Ureter (tissue), 1 donor: ENCODE measurements at regions not wholly inside any gene's neighbourhood (a gene's known extent, or its start where the extent isn't known, plus 50 kb on each side); places are given as distances from the start of the nearest gene placed in this dataset.
"Not testable (repeated sequence)": the region's sequence is repeated elsewhere in the genome, so short reads cannot be mapped to it uniquely, and the experiment has no call there.

Experiments used
- DNase-seq: peaks from one replicate; pipeline ENCODE4 v3.0.0-alpha.2; 2020; ENCODE audit warnings: low spot score
- donor health status: DM: yes; HTN: yes; CAD: no.

DNA sequence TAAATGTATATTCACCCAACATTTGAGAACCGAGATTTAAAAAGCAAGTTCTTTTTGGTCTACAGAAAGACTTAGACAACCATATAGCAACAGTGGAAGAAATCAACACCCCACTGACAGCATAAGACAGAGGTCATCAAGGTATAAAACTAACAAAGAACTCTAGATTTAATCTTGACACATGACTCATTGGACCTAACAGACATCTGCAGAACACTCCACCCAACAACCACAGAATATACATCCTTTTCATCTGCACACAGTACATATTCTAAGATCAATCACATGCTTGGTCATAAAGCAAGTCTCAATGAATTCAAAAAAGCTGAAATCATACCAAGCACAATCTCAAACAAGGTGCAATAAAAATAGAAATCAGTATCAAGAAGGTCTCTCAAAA, 65.8 kb downstream of the SPIN4 start:
- no peak for DNase-seq

DNA sequence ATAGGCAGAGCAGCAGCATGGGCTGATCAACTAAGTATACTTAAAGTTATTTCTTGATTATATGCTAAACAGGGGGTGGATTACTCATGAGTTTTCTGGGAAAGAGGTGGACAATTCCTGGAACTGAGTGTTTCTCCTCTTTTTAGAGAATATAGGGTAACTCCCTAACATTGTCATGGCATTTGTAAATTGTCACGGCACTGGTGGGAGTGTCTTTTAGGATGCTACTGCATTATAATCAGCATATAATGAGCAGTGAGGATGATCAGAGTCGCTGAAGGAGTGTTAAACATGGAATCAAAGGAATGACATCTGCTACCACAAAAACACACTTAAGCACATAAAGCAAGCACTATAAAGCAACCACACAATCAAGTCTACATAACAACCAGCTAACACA, 66.5 kb downstream of the SPIN4 start:
- DNase-seq, result no peak

DNA sequence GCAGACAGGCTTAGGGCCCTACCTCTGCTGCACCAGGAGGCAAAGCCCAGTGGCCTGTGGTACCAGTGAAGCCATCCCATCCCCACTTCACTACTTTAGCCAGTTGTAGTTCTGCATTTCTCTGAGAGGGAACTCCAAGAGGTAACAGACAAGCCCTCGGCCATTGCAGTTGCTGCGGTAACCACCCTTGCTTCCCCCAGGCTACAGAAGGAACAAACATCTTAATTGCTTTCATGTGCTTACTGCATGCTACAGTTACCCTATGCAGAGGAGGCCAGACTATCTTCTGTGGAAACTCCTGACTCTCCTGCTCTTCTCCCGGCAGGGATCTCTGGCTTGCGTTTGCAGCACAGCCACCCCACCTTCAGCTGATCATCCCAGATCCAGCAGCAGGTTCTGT, 67.8 kb downstream of the SPIN4 start:
- no peak for DNase-seq

DNA sequence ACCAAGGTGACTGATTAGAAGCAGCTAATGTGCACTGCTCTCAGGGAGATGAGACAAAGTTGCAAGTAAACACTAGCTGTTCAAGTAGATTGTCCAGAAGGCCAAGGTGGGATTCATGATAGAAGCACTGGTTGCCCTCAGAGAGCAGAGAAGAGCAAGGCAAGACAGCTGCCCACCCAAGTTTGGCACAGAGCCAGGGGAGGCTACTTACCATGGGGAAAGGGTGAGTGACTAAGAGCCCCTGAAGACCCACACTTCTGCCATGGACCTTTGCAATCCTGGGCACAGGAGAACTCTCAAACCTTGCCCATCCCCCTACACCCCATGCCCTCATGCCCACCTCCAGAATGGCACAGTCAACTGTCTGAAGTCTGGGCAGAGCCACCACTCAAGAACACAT, 68.3 kb downstream of the SPIN4 start:
- DNase-seq, result no peak

DNA sequence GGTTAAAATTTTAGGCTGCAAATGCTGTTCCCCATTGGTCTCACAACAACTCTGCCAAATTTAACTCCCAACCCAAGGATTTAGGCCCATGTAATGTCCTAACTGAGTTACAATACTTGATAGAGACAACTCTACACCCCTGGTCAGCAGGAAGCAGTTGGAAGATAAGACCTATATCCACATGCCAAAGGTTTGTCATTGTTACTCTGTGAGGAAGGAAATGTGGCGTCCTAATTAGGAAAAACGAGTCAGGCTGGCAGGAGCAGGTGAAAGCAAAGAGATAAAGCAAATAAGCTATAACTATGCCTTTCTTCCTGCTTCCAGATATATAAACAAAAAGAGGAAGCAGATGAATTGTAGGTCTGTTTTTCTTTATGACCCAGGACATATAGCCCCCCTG, 69.1 kb downstream of the SPIN4 start:
- no peak for DNase-seq

DNA sequence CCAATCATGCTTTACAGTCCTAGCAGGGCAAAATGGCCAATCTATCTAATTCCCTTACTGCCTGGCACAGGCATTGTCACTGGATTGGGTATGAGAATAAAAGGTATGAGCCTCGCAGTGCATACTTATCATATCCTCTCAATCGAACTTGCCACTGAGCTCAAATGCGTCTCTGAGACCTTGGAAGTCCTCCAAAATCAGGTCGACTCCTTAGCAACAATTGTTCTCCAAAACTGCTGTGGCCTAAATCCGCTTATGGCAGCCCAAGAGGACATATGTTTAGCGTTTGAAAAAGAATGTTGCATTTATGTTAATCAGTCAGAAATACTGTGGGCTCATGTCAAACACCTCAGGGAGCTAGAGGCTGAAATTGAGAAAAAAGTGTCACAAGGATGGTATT, 69.7 kb downstream of the SPIN4 start:
- DNase-seq, result no peak

DNA sequence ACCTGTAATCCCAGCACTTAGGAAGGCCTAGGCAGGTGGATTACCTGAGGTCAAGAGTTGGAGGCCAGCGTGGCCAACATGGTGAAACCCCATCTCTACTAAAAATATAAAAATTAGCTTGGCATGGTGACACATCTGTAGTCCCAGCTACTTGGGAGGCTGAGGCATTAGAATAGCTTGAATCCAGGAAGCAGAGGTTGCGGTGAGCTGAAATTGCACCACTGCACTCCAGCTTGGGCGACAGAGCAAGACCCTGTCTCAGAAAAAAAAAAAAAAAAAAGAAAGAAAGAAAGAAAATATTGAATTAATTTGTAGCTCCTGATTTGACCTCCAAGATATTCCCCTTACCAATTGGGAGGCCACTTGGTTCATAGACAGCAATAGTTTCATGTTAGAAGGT, 73.7 kb downstream of the SPIN4 start:
- not testable (repeated sequence) for DNase-seq

DNA sequence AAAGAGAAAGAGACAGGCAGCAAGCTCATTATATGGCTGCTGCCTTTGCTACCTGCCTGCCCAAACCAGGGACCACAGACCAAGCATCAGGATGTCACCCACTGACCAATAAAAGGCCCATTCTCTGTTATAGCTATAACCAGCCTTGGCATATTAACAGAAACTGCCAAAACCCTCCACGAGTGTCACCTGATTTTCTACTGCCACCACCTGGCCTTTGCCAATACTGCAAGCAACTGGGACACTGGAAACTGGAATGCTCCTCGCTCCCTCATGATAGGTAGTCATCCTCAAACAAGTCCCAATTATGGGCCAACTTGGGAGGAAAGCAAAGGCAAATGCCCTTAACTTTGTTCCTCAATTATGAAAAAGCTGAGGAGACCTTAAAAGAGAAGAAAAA, 76.0 kb downstream of the SPIN4 start:
- no peak for DNase-seq

DNA sequence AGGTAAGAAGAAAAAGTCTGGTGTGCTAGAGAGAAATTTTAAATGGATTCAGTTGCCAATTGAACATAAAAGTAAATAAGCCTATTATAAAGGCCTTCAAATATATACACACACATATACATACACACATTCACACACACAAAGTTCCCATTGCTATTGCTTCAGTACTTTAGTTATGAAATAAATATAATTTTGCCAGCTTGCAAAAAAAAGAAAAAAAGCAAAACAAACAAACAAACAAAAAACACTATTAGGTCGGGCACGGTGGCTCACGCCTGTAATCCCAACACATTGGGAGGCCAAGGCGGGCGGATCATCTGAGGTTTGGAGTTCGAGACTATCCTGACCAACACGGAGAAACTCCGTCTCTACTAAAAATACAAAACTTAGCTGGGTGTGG, 80.3 kb downstream of the SPIN4 start:
- no peak for DNase-seq

DNA sequence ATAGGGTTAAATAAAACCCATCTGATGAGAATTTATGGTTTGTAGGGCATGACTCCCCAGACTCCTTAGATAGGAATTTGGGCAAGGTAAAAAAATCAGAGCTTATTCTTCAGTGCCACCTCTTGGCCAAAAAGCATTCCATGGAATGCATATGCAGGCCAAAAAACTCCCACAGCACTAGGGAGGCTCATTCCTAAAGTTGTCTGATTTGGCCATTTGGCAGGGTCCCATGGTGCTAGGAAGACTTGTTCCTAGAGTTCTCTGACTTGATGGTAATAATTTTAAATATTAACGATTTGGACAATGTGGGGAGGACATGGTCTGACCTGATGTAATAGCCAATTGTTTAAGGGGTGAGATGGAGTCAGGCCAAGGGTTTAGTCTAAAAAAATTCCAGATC, 93.0 kb downstream of the SPIN4 start:
- no peak for DNase-seq

DNA sequence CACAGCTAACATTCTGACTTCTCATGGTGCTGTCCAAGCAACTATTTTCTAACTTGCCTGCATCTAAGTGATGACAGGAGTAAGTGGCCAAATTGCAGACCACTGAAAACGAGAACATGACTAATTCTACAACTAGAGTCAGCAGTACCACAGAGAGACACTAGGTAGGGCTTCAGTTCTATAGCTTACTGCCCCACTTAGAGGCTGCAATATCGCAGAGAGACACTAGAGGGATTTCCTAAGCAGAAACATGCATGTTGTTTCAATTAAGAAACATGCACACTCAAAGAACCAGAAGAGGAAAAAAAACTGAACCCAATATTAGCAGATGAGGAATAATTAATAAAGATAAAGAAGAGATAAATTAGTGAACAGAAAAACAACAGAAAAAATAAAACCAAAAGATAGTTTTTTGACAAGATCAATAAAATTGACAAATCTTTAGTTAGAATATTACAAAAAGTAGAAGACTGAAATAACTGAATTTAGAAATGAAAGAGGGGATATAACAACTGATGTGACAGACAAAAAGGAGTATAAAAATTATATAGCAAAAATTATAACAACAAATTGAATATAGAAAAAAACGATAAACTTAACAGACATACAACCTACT, 100.8 kb downstream of the SPIN4 start:
- DNase-seq, result peak; percentile 74

DNA sequence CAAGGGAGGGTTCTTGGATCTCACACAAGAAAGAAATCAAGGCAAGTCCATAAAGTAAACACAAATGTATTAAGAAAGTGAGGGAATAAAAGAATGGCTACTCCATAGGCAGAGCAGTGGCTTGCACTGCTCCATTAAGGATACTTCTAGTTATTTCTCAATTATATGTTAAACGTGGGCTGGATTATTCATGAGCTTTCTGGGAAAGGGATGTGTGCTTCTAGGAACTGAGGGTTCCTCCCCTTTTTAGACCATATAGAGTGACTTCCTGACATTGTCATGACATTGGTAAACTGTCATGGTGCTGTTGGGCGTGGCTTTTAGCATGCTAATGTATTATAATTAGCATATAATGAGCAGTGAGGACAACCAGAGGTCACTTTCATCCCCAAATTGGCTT, 108.4 kb downstream of the SPIN4 start:
- DNase-seq, result not testable (repeated sequence)

DNA sequence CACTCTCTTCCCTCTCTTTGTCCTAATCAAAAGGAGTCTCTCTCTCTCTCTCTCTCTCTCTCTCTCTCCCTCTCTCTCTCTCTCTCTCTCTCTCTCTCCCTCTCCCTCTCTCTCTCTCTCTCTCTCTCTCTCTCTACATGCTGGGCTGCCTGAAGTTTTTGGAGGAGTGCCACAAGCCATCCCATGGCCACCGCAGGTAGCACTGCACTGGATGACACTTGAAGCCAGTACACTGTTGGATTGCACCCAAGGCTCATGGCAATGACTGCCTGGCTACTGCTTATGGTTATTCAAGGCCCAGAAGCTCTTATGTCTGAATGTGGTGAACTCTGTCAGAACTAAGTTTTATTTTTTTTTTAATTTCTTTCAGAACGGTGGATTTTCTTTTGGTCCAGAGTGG, 115.2 kb downstream of the SPIN4 start:
- not testable (repeated sequence) for DNase-seq

DNA sequence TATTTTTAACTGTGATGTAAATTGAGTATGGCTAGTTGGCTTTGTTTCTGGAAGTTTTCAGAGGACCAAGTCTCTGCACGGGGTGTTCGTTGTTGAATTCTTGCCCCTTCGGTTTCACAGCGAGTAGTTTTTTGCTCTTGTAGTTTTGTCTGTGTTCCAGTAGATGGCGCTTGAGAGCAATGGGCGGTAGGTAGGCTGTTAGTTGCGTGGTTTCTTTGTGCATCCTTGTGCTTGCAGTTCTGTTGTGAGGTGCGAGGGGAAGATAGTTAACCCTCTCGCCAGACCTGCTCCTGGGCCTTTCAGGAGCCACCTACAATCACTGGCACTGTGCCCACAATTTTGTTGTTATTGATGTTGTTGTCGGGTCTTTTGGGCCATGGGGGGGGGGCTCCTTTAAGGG, 118.1 kb downstream of the SPIN4 start:
- DNase-seq, result not testable (repeated sequence)

DNA sequence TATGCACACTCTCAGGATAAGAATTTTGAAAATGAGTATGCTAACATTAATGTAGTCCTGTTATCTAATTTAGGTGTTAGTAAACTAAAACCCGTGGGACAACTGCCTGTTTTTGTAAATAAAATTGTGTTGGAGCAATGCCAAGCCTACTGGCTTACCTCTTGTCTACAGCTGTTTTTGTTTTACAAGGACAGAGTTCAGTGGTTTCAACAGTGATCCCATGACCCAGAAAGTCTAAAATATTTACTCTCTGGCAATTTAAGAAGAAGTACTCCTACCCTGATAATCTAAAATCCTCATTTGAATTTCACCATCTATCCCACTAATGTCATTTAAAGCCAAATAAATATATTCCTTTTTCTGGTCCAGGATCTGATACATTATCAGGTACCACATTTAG, 132.9 kb downstream of the SPIN4 start:
- DNase-seq, result not testable (repeated sequence)

DNA sequence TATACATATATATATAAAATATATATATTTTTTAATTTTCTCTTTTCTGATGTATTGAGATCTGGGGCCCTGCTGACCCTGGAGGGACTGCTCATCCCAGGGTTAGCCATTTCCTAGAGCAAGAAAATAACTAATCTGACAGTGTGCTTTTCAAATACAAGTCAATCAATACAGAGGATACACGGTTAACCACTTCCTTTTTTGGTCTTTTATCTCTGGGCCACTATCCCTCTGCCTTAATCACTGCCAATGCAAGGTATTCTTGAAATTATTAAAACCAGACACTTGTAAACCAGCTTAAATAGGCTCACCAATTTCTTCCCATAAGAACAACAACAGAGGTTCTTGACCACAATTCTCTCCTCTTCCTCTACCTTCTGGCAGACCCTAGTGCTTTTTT, 133.6 kb downstream of the SPIN4 start:
- DNase-seq, result not testable (repeated sequence)

DNA sequence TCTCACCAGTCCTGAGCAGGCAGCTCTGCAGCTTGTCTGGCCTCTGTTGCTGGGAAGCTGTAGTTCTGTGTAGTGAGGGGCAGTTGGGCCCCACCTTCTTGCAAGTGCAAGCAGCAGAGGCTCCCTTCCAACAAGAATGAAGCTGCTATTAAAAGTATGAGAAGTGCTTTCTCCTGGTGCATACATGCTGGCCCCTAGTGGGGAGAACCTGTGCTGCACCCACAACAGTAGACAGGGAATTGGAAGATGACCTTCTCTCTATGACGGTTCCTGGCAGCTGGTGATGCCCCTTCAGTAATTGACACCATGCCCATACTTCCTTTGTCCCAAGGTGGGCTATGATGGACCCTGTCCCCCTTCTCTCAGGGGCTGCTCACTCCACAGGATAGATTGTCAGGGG, 141.5 kb downstream of the SPIN4 start:
- not testable (repeated sequence) for DNase-seq

DNA sequence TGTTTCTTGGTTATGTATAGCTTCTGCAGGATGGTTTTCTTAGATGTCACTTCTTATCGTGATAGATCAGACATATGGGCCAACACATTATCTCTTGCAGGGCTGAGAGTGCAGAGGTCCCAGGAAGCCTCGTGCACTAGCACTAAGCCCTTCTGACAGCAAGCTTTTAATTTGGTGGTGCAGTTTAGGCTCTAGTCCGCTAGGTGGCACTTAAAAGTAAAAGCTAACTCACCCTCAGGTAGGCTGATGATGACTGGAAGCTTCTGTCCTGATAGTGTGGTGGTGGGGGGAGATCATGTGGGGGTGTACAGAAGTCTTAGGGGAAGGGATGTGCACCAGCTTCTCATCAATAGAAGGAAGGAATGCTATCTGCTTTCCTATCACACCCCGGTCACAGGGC, 142.0 kb downstream of the SPIN4 start:
- not testable (repeated sequence) for DNase-seq

DNA sequence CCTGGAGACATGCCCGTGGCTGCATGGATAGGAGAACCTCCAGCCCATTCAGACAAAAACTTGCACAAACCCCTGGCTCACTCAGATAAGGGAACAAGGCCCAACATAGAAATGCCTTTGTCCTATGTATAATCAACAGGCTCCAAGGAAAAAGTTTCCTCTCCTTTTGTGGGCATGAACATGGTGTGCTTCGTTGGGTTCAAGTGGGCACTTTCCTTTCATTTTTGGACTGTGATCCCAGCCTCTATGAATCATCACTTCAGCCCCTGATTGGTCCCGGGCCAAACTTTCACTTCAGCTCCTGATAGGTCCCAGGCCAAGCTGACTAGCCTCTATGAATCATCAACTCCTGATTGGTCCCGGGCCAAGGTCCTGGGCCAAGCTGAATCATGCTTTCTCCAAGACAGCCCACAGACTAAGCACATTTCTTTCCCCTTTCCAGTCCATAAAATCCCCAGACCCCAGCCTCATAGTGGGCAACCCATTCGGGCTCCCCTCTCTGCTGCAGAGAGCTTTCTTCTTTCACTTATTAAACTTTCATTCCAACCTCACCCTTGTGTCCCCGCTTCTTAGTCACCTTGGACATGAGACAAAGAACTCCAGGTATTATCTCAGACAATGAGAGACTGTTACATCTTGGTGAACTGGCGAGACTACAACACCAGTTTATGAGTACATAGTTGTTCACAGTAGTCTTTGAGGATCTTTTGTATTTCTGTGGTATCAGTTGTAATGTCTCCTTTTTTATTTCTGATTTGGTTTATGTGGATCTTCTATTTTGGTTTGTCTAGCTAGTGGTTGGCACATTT, 146.7 kb downstream of the SPIN4 start:
- not testable (repeated sequence) for DNase-seq

DNA sequence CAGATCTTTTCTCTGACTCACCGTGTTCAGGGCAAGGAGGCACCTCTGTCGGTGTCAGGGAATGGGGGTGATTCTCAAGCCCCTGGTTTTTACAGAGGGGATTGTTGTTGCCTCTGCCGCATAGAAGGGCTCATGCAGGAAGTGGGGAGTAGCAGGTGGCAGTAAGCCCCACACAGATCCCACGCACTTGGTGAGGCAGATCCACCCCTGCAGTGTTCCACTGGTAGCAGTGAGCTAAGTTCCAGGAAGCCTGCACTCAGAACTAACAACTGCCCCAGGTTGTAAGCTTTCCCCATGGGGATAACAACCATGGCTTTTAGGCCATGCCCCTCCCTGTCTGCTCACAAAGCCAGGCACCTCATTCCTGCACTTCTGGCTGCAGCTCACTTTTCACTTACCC, 149.1 kb downstream of the SPIN4 start:
- not testable (repeated sequence) for DNase-seq

DNA sequence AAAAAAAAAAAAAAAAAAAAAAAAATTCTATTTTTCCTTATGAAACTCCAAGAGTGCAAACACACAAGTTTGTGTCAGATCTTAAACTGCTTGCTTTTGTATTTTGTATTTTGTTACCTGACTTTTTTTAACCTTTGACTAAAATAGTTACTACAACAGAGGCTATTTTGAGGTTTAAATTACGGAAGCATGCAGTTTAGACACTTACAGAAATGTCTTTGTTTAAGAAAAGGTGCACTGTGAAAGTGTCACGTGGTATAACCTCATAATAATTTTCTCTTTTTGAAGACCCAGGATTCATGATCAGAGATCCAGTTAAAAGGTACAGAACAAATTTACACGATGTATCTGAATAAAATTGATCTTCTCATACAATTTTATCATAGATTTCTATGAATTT, 152.4 kb downstream of the SPIN4 start:
- DNase-seq, result not testable (repeated sequence)

DNA sequence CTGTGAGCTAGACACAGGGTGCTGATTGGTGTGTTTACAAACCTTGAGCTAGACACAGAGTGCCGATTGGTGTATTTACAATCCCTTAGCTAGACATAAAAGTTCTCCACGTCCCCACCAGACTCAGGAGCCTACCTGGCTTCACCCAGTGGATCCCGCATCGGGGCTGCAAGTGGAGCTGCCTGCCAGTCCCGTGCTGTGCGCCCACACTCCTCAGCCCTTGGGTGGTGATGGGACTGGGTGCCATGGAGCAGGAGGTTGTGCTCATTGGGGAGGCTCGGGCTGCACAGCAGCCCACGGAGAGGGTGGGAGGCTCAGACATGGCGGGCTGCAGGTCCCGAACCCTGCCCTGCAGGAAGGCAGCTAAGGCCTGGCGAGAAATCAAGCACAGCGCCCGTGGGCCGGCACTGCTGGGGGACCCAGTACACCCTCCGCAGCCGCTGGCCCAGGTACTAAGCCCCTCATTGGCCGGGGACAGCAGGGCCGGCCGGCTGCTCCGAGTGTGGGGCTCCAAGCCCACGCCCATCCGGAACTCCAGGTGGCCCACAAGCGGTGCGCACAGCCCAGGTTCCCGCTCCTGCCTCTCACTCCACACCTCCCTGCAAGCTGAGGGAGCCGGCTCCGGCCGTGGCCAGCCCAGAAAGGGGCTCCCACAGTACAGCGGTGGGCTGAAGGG, 158.6 kb downstream of the SPIN4 start:
- not testable (repeated sequence) for DNase-seq

DNA sequence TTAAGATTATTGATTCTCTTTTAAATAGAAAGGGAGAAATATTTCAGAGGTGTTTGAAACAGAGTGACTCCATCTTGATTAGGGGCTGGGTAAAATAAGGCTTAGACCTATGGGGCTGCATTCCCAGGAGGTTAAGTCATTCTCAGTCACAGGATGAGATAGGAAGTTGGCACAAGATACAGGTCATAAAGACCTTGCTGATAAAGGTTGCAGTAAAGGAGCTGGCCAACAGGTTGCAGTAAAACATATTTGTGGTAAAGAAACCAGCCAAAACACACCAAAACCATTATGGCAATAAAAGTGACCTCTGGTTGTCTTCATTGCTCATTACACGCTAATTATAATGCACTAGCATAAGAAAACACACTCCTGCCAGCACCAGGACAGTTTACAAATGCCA, 165.0 kb downstream of the SPIN4 start:
- DNase-seq, result no peak
